GM18508 (cell line): ENCODE measurements at regions not wholly inside any gene's neighbourhood (a gene's known extent, or its start where the extent isn't known, plus 50 kb on each side); places are given as distances from the start of the nearest gene placed in this dataset.
"Not testable (repeated sequence)": the region's sequence is repeated elsewhere in the genome, so short reads cannot be mapped to it uniquely, and the experiment has no call there.

ENCODE experiments used
- ATAC-seq: cut with Tn5 transposase; IDR thresholded peaks from one replicate; pipeline ENCODE4 v1.9.1; 2021; ENCODE audit warnings: moderate number of reproducible peaks; ENCODE audit not compliant: insufficient read depth, unreplicated experiment

DNA sequence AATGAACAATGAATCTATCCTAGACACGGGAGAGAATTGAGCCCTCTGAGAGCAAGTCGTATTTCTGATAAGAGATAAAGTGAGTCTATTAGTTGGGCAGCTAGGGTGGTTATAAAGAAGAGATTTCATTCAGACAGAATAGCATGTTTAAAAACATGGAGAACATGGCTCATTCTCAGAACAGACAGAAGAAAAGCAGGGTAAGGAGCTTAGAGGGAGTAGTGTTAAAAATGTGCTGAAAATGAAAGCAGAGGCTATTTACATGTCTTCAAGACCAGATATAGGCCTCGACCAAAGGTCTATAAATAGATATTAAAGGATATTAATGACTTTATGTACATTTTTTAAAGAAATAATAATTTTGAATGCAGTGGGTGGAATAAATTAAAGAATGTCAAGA, 149.5 kb downstream of the SLITRK1 start:
- no peak for ATAC-seq

DNA sequence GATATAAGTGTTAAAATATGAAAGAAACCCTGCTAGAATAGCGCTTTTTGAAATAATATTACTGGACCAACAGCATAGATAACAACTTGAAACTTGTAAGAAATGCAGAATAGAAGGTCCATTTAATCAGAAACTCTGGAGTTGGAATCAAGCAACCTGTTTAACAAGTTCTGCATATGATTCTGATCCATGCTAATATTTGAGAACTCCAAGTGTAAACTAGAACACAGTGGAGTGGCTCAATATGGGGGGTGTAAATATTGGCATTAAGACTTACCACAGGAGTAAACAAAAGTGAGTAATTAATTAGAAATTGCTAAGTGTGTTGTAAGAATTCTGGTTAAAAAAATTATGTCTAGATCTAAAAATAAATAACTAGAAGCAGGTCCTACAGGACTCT, 151.2 kb downstream of the SLITRK1 start:
- ATAC-seq, result no peak

DNA sequence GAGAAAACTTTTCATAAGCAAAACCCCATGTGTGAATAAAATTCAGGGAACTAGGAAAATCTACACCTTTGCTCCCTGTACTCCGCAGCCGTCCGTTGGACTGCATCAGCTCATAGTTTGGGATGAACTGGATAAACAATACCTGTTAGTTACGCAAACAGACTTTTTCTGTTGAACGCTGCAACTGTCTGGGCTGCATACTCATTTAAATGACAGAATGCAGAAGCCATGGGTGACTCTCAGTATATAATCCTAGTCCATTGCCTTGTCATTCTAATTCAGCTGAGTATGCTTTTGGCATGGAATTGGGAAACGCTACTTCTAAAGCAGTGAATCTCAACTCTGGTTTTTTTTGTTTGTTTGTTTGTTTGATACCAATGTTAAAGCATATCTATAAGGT, 151.6 kb downstream of the SLITRK1 start:
- no peak for ATAC-seq

DNA sequence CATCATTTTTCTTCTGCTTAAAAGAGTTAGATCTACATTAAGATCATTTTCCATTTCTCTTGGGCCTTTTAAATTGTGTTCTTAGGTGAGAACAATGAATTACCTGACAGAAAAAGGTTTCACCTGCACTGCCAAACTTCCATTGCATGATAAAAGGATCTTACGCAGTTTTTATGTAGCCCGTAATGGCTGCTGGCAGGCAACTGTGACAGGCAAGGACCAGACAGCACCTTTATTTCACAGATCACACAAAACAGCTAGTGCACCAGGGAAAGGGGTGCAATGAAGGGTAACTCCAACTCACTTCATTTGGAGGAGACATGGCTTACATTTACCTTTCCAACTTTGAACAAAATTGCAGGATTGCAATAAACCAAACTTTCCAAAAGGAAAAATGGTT, 159.8 kb downstream of the SLITRK1 start:
- no peak for ATAC-seq

DNA sequence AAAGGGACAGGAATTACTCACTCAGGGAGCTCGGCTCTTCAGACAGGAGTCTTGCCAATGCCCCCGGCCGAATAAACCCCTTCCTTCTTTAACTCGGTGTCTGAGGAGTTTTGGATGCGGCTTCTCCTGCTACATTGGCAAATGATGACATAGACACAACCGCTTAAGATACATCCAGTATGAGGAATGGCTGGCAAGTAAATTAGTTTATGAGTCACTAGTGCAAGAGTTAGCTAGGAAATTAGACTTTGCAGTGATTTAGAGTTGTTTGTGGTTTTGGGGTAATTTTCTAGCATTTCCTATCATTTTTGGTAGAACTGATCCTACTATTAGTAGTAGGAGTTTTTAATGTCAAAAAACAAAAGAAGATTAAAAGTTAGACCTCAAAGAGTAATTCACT, 166.2 kb downstream of the SLITRK1 start:
- no peak for ATAC-seq

DNA sequence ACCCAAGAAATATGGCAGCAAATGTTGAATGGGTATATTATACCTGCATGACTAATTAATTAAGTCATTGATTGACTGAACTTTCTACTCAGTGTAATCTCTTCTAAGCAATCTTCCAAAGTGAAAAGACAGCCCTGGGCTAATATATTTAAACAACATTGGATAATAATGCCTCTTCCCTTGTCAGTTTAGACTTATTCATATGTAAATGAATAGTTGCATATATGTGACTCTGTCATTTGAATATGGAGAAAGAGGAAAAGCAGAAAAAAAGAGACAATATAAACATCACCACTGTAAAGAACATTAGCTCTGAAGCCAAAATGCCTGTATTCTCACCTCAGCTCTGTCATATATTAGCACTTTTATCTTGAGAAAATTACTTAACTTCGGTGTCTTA, 168.0 kb downstream of the SLITRK1 start:
- no peak for ATAC-seq

DNA sequence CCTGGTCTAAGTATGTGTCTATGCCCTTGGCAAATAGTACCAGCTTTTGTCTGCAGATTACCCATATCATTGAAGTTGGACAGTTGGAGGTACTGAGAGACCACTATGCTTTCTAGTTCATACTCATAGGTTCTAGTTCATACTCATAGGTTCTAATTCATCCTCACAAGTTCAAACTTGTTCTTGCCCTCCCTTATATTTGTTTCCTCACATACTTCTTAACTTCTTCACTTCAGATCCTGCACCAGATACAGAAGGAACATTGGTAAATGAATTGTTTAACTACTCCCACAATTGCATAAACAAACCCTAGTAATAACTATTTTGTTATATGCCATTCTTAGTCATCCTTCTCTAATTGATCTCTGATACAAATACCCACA, 172.2 kb downstream of the SLITRK1 start:
- ATAC-seq, result no peak

DNA sequence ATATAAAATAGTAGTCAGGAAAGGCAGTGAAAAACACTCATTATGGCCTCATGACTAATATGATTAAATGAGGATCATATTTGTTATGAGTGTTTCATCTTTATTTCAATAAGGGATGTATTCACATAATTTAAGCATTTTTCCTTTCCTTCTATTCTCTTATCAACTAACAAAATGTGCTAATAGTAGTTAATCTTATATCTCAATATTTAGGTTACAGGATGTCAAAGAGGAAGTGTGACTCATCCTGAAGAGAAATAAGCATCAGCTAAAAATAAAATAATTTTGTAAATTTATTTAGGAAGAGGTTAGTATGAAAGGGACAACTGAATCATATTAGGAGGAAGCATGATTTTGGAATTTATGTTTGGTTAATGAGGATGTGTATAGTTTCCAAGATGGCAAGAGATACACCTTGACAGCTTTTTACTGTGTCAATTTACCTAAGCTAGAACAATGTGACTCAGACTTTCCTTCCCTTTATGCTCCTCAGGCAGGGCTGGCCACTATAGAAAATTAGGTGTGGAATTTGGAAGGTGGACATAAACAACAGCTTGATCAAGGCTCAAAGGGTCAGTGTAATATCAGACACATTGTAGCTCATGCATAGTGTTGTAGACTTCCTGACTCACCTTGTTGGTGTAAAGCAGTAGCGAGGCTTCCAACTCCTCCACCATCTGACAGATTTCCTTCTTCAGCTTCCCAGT, 172.7 kb downstream of the SLITRK1 start:
- no peak for ATAC-seq

DNA sequence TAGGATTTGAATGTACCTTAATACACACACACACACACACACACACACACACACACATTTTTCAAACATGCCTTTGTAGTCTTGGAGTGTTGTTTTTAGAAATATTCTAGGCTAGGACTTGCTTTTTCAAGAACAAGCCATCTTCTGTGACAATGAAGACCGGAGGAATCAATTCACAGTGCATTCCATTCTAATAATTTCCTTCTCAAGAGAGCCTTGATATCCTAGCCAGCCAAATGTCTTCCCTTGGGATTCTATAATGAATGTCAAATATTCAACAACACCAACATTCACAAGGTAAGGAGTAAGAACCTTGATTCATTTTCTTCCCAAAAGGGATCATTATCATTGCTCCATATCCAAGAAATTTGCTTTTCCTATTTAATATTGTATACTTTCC, 180.3 kb downstream of the SLITRK1 start:
- no peak for ATAC-seq

DNA sequence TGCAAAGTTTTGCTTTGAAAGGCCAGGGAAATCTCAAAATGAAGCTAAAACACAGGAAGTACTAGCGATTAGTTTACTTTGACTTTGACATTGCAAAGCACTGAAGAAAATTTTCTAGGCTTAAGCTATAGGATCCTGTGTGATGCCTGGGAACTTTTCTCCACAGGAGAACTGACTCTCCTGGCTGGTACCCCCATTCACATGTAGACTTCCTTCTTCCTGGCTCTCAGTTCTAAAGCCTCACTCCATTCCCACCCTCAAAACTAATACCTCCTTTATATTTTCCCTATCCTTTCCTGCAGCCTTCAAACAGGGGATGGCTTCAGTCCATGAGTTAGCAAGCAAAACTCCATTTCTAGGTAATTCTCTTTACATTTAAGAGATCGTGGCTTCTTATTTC, 189.5 kb downstream of the SLITRK1 start:
- no peak for ATAC-seq

DNA sequence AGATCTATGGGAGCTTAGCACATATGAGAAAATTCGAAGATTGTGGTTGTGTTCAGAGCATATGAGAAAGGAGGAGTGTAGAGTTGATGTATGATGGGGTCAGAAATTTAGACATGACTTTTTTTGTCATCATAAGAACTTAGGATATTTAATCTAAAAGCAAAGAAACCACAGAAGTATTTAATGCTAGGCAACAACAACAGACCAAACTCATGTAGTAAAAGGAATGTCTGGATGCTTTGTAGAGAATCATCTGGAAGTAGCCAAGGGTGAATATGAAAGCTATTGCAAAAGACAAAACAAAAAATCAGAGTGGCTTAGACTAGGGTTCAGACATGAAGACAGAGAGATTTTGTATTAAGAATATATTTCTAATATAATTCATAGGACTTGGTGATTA, 190.3 kb downstream of the SLITRK1 start:
- ATAC-seq, result no peak

DNA sequence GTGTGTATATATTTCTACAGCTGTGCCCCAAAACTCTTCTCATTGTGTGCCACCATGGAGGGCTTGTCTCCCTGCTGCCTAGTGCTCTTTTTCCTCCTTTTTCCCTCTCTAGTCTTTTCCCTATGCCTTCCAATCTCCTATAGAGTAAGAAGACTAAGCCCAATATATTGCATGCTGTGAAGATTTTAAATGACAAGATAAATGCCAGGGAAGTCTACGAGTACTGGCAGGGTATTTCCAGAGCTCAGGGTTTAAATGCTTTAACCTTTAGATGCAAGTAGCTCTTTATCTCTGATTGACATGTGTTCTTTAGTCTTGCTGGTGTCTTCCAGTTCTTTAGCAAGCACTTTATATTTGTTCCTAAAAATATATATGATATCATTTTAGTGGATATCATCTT, 200.7 kb downstream of the SLITRK1 start:
- no peak for ATAC-seq

DNA sequence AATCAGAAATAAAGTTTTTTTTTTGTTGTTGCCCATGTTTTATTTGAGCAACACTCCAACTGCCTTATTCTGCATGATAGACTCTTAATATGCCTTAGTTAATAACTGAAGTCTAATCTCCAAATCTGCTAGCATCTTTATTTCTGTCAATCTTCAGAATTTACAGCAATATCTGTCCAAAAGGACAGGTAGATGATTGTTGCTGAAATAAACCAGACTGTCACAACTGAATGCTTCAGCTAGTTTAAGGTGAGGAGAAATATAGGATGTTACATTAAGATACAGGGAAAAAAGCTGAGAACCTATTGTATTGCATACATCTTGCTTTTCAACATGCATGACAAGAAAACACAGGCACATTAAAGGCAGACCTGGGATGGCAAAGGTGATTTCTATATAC, 204.3 kb downstream of the SLITRK1 start:
- ATAC-seq, result no peak

DNA sequence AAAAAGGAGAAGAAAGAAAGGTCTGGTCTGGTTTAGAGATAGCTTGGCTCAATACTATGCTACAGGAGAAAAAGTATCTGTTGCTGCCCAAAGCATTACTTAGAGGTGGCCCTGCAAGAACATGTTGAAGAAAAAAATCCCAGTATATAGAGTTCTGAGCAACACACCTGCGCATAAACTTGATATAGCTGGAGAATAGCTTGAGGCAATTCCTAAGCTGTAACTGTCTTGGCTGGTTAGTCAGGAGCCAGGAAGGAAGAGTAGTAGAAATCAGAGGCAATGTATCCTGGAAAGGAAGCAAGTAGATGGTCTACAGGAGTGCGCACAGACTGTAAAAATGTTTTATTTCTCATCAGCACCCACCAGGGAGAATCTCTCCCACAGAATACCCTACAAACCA, 209.7 kb downstream of the SLITRK1 start:
- ATAC-seq, result no peak

DNA sequence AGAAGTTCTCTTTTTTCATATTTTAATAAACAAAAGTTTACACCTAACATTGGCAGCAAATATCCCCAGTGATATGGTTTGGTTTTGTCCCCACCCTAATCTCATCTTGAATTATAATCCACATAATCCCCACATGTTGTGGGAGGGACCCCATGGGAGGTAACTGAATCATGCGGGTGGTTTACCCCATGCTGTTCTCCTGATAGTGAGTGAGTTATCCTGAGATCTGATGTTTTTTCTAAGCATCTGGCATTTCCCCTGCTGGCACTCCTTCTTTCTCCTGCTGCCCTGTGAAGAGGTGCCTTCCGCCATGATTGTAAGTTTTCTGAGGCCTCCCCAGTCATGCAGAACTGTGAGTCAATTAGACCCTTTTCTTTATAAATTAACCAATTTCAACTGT, 214.7 kb downstream of the SLITRK1 start:
- no peak for ATAC-seq

DNA sequence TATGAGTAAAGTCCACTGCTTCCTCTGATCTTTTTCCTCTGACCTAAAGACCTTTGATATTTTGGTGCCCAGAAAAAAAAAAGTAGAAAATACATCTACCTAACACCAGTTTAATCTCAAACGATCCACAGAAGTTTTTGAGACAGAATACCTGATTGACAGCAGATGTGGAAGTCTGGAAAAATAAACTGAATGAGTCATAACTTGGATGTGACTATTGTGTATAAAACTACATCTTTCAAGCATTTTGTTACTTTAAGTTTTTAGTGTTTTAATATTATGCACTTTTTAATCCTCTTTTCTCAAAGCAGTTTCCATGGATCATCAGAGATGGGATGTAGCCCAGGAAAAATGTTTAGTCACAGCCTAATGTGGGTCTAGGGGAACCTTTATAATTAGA, 216.1 kb downstream of the SLITRK1 start:
- ATAC-seq, result no peak

DNA sequence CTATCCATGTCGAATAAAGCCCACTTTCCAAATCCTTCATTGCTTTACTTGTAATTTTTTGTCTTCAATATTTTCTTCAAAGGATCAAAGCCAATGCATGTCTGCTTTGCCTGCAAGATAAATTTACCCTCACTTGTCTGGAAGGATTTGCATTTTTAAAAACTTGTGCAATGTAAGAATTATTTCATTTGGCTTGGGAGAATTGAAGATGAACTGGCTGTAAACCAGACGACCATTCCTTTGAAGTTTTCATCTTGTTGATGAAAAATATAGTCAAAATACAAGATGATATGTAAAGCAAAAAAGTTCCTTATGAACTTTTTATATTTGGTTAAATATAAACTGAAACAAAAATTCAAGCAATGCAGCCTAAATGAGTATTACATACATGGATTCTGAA, 225.0 kb downstream of the SLITRK1 start:
- no peak for ATAC-seq

DNA sequence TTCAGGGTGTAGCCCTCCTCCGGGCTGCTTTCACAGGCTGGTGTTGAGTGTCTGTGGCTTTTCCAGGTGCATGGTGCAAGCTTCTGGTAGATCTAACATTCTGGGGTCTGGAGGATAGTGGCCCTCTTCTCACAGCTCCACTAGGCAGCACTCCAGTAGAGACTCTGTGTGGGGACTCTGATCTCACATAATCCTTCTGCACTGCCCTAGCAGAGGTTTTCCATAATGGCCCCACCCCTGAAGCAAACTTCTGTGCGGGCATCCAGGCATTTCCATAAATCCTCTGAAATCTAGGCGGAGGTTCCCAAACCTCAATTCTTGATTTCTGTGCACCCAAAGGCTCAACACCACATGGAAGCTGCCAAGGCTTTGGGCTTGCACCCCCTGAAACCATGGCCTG, 239.7 kb downstream of the SLITRK1 start:
- ATAC-seq, result not testable (repeated sequence)

DNA sequence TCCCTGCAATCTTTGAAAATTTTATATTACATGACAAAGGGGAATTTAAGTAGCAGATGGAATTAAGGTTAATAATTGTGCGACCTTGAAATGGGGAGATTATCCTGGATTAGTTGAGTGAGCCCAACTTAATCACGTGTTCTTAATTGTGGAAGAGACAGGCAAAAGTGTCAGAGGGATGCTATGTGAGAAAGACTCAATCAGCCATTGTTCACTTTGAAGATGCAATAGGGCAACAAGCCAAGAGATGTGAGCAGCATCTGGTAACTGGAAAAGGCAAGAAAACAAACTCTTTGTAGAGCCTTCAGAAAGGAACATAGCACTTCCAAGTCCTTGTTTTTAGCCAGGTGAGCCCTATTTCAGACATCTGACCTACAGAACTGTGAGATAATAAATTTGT, 247.7 kb downstream of the SLITRK1 start:
- ATAC-seq, result no peak

DNA sequence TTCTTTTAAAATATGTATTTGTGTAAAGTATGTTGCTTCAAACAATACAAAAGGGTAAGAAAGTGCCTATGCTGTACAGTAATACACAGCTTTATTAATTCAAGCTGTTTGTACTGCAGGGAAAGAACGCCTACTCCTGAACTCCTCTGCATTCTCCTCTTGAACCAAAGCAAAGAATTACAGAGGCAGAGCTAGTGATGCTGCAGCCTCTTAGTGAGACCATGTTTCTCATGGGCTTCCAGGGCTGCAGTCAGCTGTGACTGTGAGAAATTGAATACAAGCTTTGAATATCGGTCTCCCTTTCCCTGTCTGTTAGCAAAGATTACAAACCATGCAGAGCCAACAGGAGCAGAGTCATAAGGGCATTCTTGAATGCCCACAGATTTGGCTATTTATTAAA, 248.5 kb downstream of the SLITRK1 start:
- no peak for ATAC-seq

DNA sequence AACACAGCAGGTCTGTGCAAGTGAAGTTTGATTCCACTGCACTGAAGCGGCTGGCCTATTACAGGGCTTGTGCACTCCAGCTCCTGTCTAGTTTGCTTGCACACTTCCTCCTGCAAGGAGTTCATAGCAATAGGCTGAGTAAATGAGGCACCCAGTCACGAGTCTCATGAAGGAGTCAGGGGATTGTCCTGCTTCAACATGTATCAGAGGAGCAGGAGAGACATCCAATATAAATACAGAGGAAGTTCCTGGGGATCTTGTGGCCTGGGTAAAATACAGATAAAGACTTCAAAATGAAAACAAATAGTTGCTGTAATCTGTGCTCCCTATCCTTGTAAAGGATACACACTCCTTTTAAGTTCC, 259.9 kb downstream of the SLITRK1 start:
- ATAC-seq, result no peak

DNA sequence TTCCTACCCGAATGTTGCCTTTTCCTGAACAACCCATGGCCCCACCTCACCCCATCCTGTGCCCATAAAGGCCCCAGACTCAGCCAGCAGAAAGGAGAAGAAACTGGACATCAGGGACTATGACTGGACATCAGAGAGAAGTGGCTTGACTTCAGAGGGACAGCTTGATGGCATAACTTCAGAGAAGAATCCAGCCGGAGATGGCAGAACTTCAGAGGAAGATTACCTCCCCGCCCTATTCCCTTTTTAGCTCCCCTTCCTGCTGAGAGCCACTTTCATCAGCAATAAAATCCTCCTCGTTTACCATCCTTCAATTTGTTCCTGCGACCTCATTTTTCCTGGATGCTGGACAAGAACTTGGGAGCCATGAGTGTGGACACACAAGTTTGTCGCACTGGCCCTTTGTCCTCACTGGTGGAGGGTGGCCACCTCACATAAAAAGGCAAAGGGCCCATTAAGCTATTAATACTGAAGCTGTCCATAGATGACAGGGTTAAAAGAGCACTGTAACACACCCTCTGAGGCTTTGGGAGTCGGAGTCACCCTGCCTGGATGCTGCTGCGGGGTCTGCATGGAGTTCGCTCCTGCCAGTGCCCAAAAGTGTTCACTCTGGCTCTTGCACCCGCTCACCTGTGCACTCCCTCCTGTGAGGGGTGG, 260.4 kb downstream of the SLITRK1 start:
- no peak for ATAC-seq
